Neural progenitor cell (in vitro differentiated cells): ENCODE measurements at regions not wholly inside any gene's neighbourhood (a gene's known extent, or its start where the extent isn't known, plus 50 kb on each side); places are given as distances from the start of the nearest gene placed in this dataset.

Experiments used
- CTCF ChIP-seq: fragments of 200-600 bp; sonication (generic); IDR thresholded peaks from 2 replicates; pipeline ENCODE4 v1.5.1; 2017; ENCODE audit warnings: antibody characterized with exemption, mild to moderate bottlenecking
- EZH2 ChIP-seq: fragments of 200-600 bp; sonication (generic); IDR thresholded peaks from 2 replicates; pipeline ENCODE4 v1.6.1; 2017; ENCODE audit warnings: antibody characterized with exemption, mild to moderate bottlenecking, moderate library complexity
- EZH2phosphoT487 ChIP-seq: fragments of 200-600 bp; sonication (generic); IDR thresholded peaks from 2 replicates; pipeline ENCODE4 v1.6.1; 2017; ENCODE audit warnings: antibody characterized with exemption

GRCh38 chr16:65294165-65294564, 172.3 kb upstream of the CDH11 start:
- TF ChIP-seq CTCF (no peak), EZH2phosphoT487 (no peak), EZH2 (no peak)
